Upper lobe of right lung (tissue), 1 donor: ENCODE measurements at regions not wholly inside any gene's neighbourhood (a gene's known extent, or its start where the extent isn't known, plus 50 kb on each side); places are given as distances from the start of the nearest gene placed in this dataset.

Experiments used
- ATAC-seq: fragments of 200-7000 bp; cut with Tn5 transposase; one replicate; pipeline ENCODE4 v1.9.1; 2020; ENCODE audit warnings: mild to moderate bottlenecking, moderate library complexity
- DNase-seq: peaks from one replicate; pipeline ENCODE4 v3.0.0-alpha.2; 2020
- H3K27ac ChIP-seq: fragments of 200-600 bp; one replicate; pipeline ENCODE4 v1.8.0; 2022
- H3K27me3 ChIP-seq: fragments of 200-600 bp; one replicate; pipeline ENCODE4 v1.8.0; 2022; ENCODE audit warnings: mild to moderate bottlenecking
- H3K36me3 ChIP-seq: fragments of 200-600 bp; one replicate; pipeline ENCODE4 v1.8.0; 2022
- H3K4me1 ChIP-seq: fragments of 200-600 bp; one replicate; pipeline ENCODE4 v1.8.0; 2022
- H3K4me3 ChIP-seq: fragments of 200-600 bp; one replicate; pipeline ENCODE4 v1.8.0; 2022; ENCODE audit warnings: mild to moderate bottlenecking
- H3K9me3 ChIP-seq: fragments of 200-600 bp; one replicate; pipeline ENCODE4 v1.8.0; 2022
- intact Hi-C: fragments of 100-400 bp; cut with DNase I; formaldehyde crosslinking; loops from one replicate; pipeline ENCODE4 v1.11.0; 2022
- TF ChIP-seq, protein P1 (sequence below): fragments of 200-600 bp; IDR thresholded peaks from one replicate; pipeline ENCODE4 v1.8.0; 2022; ENCODE audit warnings: antibody characterized with exemption
- donor health status: DM: no; HTN: yes; CAD: no; lungs with severe emphysema.

DNA sequence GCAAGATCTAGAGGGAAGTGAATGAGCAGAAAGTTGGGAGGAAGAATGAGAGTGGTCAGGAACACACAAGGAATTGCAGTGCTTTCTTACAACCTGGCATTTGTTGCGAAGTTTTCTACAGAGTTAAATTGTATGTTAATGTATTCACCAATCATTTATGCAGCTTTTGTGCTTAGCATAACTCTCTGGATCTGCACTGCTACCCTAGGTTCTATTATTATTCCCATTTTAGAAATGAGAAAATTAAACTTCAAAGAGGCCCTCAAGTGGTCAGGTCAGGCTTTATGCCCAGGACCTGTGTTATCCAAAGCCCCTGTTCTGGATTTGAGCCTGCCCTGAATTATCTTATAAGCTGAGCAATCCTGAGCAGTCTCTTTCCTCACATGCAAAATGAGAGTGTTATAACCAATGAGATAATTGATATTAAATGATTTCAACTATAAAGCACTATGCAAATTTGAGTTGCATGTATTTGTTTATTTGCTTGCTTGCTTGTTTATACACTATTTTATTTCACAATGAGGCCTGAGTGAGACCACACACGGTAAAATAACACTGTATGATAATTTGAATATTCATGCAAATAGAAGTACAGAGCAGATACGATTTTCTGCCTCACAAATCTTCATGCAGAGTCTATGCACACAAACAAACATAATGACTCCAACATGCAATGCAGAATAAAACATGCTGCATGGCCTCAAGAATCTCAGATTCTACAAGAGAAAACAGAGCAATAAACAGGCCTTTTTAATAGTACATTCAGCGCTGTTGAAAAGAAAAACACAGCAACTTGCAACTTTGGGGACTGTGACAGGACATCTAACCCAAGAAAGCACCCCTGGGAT is 323.0 kb downstream of the PLPP3 start:
- no peaks in the 10 kb centered on the region for H3K27me3 ChIP-seq
- TF ChIP-seq, protein P1, sequence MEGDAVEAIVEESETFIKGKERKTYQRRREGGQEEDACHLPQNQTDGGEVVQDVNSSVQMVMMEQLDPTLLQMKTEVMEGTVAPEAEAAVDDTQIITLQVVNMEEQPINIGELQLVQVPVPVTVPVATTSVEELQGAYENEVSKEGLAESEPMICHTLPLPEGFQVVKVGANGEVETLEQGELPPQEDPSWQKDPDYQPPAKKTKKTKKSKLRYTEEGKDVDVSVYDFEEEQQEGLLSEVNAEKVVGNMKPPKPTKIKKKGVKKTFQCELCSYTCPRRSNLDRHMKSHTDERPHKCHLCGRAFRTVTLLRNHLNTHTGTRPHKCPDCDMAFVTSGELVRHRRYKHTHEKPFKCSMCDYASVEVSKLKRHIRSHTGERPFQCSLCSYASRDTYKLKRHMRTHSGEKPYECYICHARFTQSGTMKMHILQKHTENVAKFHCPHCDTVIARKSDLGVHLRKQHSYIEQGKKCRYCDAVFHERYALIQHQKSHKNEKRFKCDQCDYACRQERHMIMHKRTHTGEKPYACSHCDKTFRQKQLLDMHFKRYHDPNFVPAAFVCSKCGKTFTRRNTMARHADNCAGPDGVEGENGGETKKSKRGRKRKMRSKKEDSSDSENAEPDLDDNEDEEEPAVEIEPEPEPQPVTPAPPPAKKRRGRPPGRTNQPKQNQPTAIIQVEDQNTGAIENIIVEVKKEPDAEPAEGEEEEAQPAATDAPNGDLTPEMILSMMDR: no peak
- H3K36me3 ChIP-seq: no peaks in the 10 kb centered on the region
- no peak for DNase-seq
- ATAC-seq: no peak
- no peak overlapping the region for H3K4me3 ChIP-seq
- H3K9me3 ChIP-seq: no peaks in the 10 kb centered on the region
- peak overlapping the region; percentile 33 for H3K27ac ChIP-seq
- peaks cover 14% of the 10 kb centered on the region for H3K4me1 ChIP-seq
- intact Hi-C loops: no loop called here

DNA sequence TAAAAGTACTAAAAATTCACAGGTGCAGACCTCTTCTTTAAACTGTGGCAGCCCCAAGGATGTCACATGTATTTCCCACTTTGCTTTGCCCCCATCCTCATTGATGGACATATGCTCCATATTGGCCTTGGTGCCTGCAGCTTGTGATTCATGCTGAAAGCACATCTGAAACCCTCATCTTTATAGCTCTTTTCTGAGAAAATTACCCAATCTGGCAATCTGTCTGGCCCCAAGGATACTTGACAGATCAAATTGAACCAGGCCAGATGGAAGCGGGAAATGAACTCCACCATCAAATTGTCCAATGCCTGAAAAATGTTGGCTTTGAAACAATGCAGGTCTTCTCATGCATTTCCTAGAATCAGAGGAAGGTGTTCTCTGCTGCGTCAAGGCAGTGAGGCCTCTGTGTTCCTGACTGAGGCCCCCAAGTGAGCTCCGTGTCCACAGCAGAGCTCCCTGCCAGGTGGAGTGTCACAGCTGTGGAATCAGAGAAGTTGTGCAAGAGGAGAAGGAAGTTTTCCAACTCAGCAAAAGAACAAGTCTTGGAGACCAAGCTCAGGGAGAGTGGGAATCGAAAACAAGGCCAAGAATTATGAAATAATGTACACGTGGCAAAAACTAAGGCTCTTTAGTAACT is 323.7 kb downstream of the PLPP3 start:
- ATAC-seq: peak; percentile 79
- Histone ChIP-seq H3K4me1 (peaks cover 14% of the 10 kb centered on the region), H3K9me3 (no peaks in the 10 kb centered on the region), H3K27ac (peak overlapping the region; percentile 33), H3K4me3 (no peak overlapping the region), H3K36me3 (no peaks in the 10 kb centered on the region), H3K27me3 (no peaks in the 10 kb centered on the region)
- DNase-seq: peak; percentile 72
- TF ChIP-seq, protein P1: no peak
- intact Hi-C loops: no loop called here

DNA sequence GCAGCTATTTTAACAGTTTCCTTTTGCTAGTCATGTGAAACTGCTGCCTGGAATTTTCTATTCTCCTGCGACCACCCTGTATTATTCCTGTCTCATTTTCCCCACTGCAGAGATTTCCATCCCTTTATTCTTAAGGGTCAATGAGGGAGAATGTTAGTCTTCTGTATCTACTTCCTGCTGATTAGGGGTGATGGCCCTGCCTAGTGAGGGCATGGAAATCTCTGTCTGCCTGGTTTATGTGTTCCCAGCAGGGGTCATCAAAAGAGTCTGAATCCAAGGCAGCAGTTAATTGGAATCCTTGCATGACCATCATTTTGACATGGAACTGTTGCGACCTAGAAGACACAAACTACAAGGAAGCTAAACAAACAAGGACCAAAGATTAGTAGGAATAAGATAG is 325.2 kb downstream of the PLPP3 start:
- TF ChIP-seq, protein P1: no peak
- intact Hi-C loops: no loop called here
- ATAC-seq (no peak), DNase-seq (no peak)
- Histone ChIP-seq H3K4me1 (peaks cover 14% of the 10 kb centered on the region), H3K4me3 (no peak overlapping the region), H3K27me3 (no peaks in the 10 kb centered on the region), H3K9me3 (no peaks in the 10 kb centered on the region), H3K36me3 (no peaks in the 10 kb centered on the region), H3K27ac (no peak overlapping the region)

DNA sequence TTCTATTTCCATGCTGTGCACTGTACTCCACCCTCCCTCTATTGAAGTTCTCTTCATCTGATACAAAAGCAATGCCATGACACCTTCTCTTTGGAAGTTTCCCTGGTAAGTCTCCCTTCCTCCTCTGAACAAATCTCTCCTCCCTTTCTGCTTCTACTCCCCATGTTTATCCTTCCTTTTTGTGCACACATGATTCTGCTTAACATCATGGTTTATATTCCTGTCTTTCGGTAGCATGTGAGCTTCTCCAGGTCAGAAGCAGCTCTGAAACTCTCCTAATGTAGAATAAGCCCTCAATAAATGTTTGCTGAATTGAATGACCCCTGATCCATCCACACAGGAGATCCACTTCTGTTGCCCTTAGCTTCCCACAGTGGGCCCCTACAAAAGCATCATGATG is 328.6 kb downstream of the PLPP3 start:
- TF ChIP-seq, protein P1: no peak
- Histone ChIP-seq H3K9me3 (no peaks in the 10 kb centered on the region), H3K4me3 (no peak overlapping the region), H3K4me1 (peaks cover 5% of the 10 kb centered on the region), H3K27me3 (no peaks in the 10 kb centered on the region), H3K27ac (no peak overlapping the region), H3K36me3 (no peaks in the 10 kb centered on the region)
- intact Hi-C loops: no loop called here
- DNase-seq: no peak
- no peak for ATAC-seq

DNA sequence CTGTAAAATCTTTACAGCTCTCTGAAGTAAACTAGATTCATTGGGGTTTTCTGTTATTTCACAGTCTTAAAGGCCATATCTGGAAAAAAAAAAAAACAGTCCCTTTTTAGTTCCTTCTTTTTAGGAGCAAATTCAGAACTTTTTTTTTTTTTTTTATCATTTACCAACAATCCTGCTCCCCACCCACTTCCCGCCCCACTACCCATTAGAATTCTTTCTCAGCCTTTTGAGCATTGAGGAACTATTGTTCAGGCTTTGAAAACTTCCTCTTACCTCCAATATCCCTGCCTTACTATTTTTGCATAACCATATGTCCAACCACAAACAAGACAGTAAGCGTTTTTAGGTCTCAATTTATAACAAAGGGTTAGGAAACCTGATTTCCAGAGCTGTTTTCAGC is 330.1 kb downstream of the PLPP3 start:
- TF ChIP-seq, protein P1: no peak

More for the DNA sequence above, 330.1 kb downstream of the PLPP3 start:
- intact Hi-C loops: no loop called here
- Histone ChIP-seq H3K36me3 (no peaks in the 10 kb centered on the region), H3K4me1 (no peaks in the 10 kb centered on the region), H3K27me3 (no peaks in the 10 kb centered on the region), H3K27ac (no peak overlapping the region), H3K9me3 (no peaks in the 10 kb centered on the region), H3K4me3 (no peak overlapping the region)
- no peak for DNase-seq
- ATAC-seq: peak; percentile 84
